NCI-H446 treated with DMSO at 0.1 percent for 48 hours (cell line): ENCODE measurements at regions not wholly inside any gene's neighbourhood (a gene's known extent, or its start where the extent isn't known, plus 50 kb on each side); places are given as distances from the start of the nearest gene placed in this dataset.
A peak's percentile ranks its signal among the peaks of the same experiment; 100 is the strongest.
"Not testable (repeated sequence)": the region's sequence is repeated elsewhere in the genome, so short reads cannot be mapped to it uniquely, and the experiment has no call there.

Experiments
- DNase-seq: peaks from one replicate; lab custom pipeline; 2025; lab: John Stamatoyannopoulos, UW

GRCh38 chr4:20046931-20047677 is 204.6 kb upstream of the SLIT2 start:
- no peak for DNase-seq

- no peak for DNase-seq
Observed at GRCh38 chr4:20046179-20046578, 205.5 kb upstream of the SLIT2 start.

GRCh38 chr4:20044966-20045365 is 206.7 kb upstream of the SLIT2 start:
- DNase-seq: no peak

- DNase-seq: no peak
Observed at GRCh38 chr4:20044502-20044911, 207.2 kb upstream of the SLIT2 start.

GRCh38 chr4:20043991-20044390 is 207.7 kb upstream of the SLIT2 start:
- DNase-seq: peak; percentile 50

GRCh38 chr4:20042769-20043168 is 208.9 kb upstream of the SLIT2 start:
- DNase-seq: no peak

GRCh38 chr4:20041839-20042407 is 209.8 kb upstream of the SLIT2 start:
- DNase-seq: no peak

GRCh38 chr4:20037745-20038144 is 214.0 kb upstream of the SLIT2 start:
- no peak for DNase-seq

GRCh38 chr4:20030108-20030507 is 221.6 kb upstream of the SLIT2 start:
- DNase-seq: no peak

- no peak for DNase-seq
Observed at GRCh38 chr4:20028645-20029044, 223.1 kb upstream of the SLIT2 start.

- no peak for DNase-seq
Observed at GRCh38 chr4:20026456-20026855, 225.2 kb upstream of the SLIT2 start.

GRCh38 chr4:20022471-20022870 is 229.2 kb upstream of the SLIT2 start:
- no peak for DNase-seq

- DNase-seq: no peak
Observed at GRCh38 chr4:20020056-20020455, 231.6 kb upstream of the SLIT2 start.

GRCh38 chr4:20019310-20020015 is 232.2 kb upstream of the SLIT2 start:
- DNase-seq: no peak

GRCh38 chr4:20017777-20018115 is 234.0 kb upstream of the SLIT2 start:
- peak; percentile 56 for DNase-seq

GRCh38 chr4:20017070-20017776 is 234.5 kb upstream of the SLIT2 start:
- DNase-seq: peak; percentile 42

GRCh38 chr4:20015636-20016224 is 236.0 kb upstream of the SLIT2 start:
- DNase-seq: no peak

GRCh38 chr4:20003836-20004558 is 247.7 kb upstream of the SLIT2 start:
- not testable (repeated sequence) for DNase-seq

GRCh38 chr4:19999775-20000414 is 251.8 kb upstream of the SLIT2 start:
- DNase-seq: no peak

- DNase-seq: peak; percentile 37
Observed at GRCh38 chr4:19999276-19999675, 252.4 kb upstream of the SLIT2 start.

GRCh38 chr4:19993242-19993641 is 258.5 kb upstream of the SLIT2 start:
- DNase-seq: no peak
